Smooth muscle cell (in vitro differentiated cells): ENCODE measurements at regions not wholly inside any gene's neighbourhood (a gene's known extent, or its start where the extent isn't known, plus 50 kb on each side); places are given as distances from the start of the nearest gene placed in this dataset.

ENCODE experiments used
- DNase-seq: peaks from one replicate; lab custom pipeline; 2025; ENCODE audit not compliant: unreplicated experiment; lab: John Stamatoyannopoulos, UW
- H2AFZ ChIP-seq: fragments of 200-600 bp; sonication (generic); 2 replicates; pipeline ENCODE4 v1.6.0; 2016; ENCODE audit warnings: antibody characterized with exemption, low read depth, mild to moderate bottlenecking
- H3F3A ChIP-seq: fragments of 200-600 bp; sonication (generic); 2 replicates; pipeline ENCODE4 v1.6.0; 2017; ENCODE audit warnings: antibody characterized with exemption, low read depth
- H3K27ac ChIP-seq: fragments of 200-600 bp; sonication (generic); 2 replicates; pipeline ENCODE4 v1.5.1; 2016; ENCODE audit warnings: low read depth, mild to moderate bottlenecking
- H3K27me3 ChIP-seq: fragments of 200-600 bp; sonication (generic); 2 replicates; pipeline ENCODE4 v1.6.1; 2016; ENCODE audit warnings: low read depth, mild to moderate bottlenecking
- H3K36me3 ChIP-seq: fragments of 200-600 bp; sonication (generic); 2 replicates; pipeline ENCODE4 v1.5.1; 2016; ENCODE audit warnings: low read depth
- H3K4me1 ChIP-seq: fragments of 200-600 bp; sonication (generic); 2 replicates; pipeline ENCODE4 v1.5.1; 2016; ENCODE audit warnings: low read depth
- H3K4me2 ChIP-seq: fragments of 200-600 bp; sonication (generic); 2 replicates; pipeline ENCODE4 v1.6.0; 2016; ENCODE audit warnings: mild to moderate bottlenecking
- H3K4me3 ChIP-seq: fragments of 200-600 bp; sonication (generic); 2 replicates; pipeline ENCODE4 v1.5.1; 2016; ENCODE audit warnings: mild to moderate bottlenecking
- H3K79me2 ChIP-seq: fragments of 200-600 bp; sonication (generic); 2 replicates; pipeline ENCODE4 v1.6.0; 2016; ENCODE audit warnings: low read depth, mild to moderate bottlenecking
- H3K9ac ChIP-seq: fragments of 200-600 bp; sonication (generic); 2 replicates; pipeline ENCODE4 v1.6.0; 2016; ENCODE audit warnings: low read depth
- H3K9me3 ChIP-seq: fragments of 200-600 bp; sonication (generic); replicated peaks from 2 replicates; pipeline ENCODE4 v1.5.1; 2016; ENCODE audit warnings: low read depth
- H4K20me1 ChIP-seq: fragments of 200-600 bp; sonication (generic); 2 replicates; pipeline ENCODE4 v1.6.0; 2016; ENCODE audit warnings: low read depth
- CTCF ChIP-seq: fragments of 200-600 bp; sonication (generic); IDR thresholded peaks from 2 replicates; pipeline ENCODE4 v1.5.1; 2017; ENCODE audit warnings: borderline replicate concordance, mild to moderate bottlenecking, antibody characterized with exemption; ENCODE audit not compliant: insufficient read depth, poor library complexity, severe bottlenecking
- WGBS: methylation state at CpG from one replicate; pipeline ENCODE4 v1.1.7; 2016; ENCODE audit warnings: low lambda C conversion rate; 5-methylcytosine and 5-hydroxymethylcytosine counted together

GRCh38 chr10:64454962-64455361 lies 933.8 kb downstream of the REEP3 start:
- no peak for DNase-seq
- Histone ChIP-seq H3K4me1 (no peaks in the 10 kb centered on the region), H3K4me3 (no peak overlapping the region), H3F3A (no peaks in the 10 kb centered on the region), H3K9ac (no peak overlapping the region), H4K20me1 (no peaks in the 10 kb centered on the region), H3K27me3 (no peaks in the 10 kb centered on the region), H2AFZ (no peak overlapping the region), H3K4me2 (no peak overlapping the region), H3K79me2 (no peaks in the 10 kb centered on the region), H3K9me3 (no peaks in the 10 kb centered on the region), H3K27ac (no peak overlapping the region), H3K36me3 (no peaks in the 10 kb centered on the region)
- TF ChIP-seq CTCF: no peak
- WGBS: 96% methylated on average over 1 of the region's 1 CpG

GRCh38 chr10:64458306-64458705 lies 937.1 kb downstream of the REEP3 start:
- Histone ChIP-seq H3K27me3 (no peaks in the 10 kb centered on the region), H3K4me2 (no peak overlapping the region), H4K20me1 (no peaks in the 10 kb centered on the region), H3K9ac (no peak overlapping the region), H3K79me2 (no peaks in the 10 kb centered on the region), H3K9me3 (no peaks in the 10 kb centered on the region), H3K36me3 (no peaks in the 10 kb centered on the region), H3K4me1 (no peaks in the 10 kb centered on the region), H3K27ac (no peak overlapping the region), H3K4me3 (no peak overlapping the region), H2AFZ (no peak overlapping the region), H3F3A (no peaks in the 10 kb centered on the region)
- WGBS: 96% methylated on average over 1 of the region's 1 CpG
- DNase-seq: no peak
- TF ChIP-seq CTCF: no peak

- no peaks in the 10 kb centered on the region for H3K4me1 ChIP-seq
- WGBS: 86% methylated on average over 1 of the region's 1 CpG
- no peaks in the 10 kb centered on the region for H3K27me3 ChIP-seq
- no peak overlapping the region for H3K4me3 ChIP-seq
- H2AFZ ChIP-seq: no peak overlapping the region
- no peak overlapping the region for H3K9ac ChIP-seq
- H3K4me2 ChIP-seq: no peak overlapping the region
- H3F3A ChIP-seq: no peaks in the 10 kb centered on the region
- TF ChIP-seq CTCF: no peak
- no peaks in the 10 kb centered on the region for H3K79me2 ChIP-seq
- no peak for DNase-seq
- H3K27ac ChIP-seq: no peak overlapping the region
- no peaks in the 10 kb centered on the region for H3K9me3 ChIP-seq
- H4K20me1 ChIP-seq: no peaks in the 10 kb centered on the region
- H3K36me3 ChIP-seq: no peaks in the 10 kb centered on the region
Observed at GRCh38 chr10:64463406-64463805, 942.2 kb downstream of the REEP3 start.

GRCh38 chr10:64465653-64466052 lies 944.5 kb downstream of the REEP3 start:
- H2AFZ ChIP-seq: no peak overlapping the region

More at GRCh38 chr10:64465653-64466052, 944.5 kb downstream of the REEP3 start:
- no peak overlapping the region for H3K4me3 ChIP-seq
- H3K36me3 ChIP-seq: no peaks in the 10 kb centered on the region
- H3K4me2 ChIP-seq: no peak overlapping the region
- H3K9me3 ChIP-seq: no peaks in the 10 kb centered on the region
- no peak for DNase-seq
- TF ChIP-seq CTCF: no peak
- H3F3A ChIP-seq: no peaks in the 10 kb centered on the region
- H3K27me3 ChIP-seq: no peaks in the 10 kb centered on the region
- no peaks in the 10 kb centered on the region for H4K20me1 ChIP-seq
- H3K4me1 ChIP-seq: no peaks in the 10 kb centered on the region
- no peak overlapping the region for H3K9ac ChIP-seq
- no peak overlapping the region for H3K27ac ChIP-seq
- no peaks in the 10 kb centered on the region for H3K79me2 ChIP-seq
- 79% methylated on average over 2 of the region's 2 CpGs for WGBS
